Lower leg skin (tissue), 4 donors: ENCODE measurements at regions not wholly inside any gene's neighbourhood (a gene's known extent, or its start where the extent isn't known, plus 50 kb on each side); places are given as distances from the start of the nearest gene placed in this dataset.

Experiments
- DNase-seq, 2 donors: peaks; one replicate each; pipeline ENCODE4 v3.0.0-alpha.2; 2019; ENCODE audit warnings: low spot score in 2 of 2
- H3K4me3 ChIP-seq: fragments of 200-600 bp; sonication (generic); 2 replicates; pipeline ENCODE4 v1.5.1; 2017; ENCODE audit warnings: mild to moderate bottlenecking, low read depth; ENCODE audit not compliant: poor library complexity, severe bottlenecking
- CTCF ChIP-seq, 3 donors: fragments of 450-650 bp; IDR thresholded peaks; one replicate each; pipeline ENCODE4 v1.5.1; 2016; ENCODE audit warnings: antibody characterized with exemption in 3 of 3, mild to moderate bottlenecking in 3 of 3, moderate library complexity in 2 of 3
- POLR2A ChIP-seq, 2 donors: fragments of 450-650 bp; IDR thresholded peaks; one replicate each; pipeline ENCODE4 v1.6.1; 2016 to 2017; ENCODE audit warnings: antibody characterized with exemption in 2 of 2, mild to moderate bottlenecking in 1 of 2, moderate library complexity in 1 of 2
- WGBS, 2 donors: methylation state at CpG; one replicate each; pipeline ENCODE4 v1.1.5; 2018; 5-methylcytosine and 5-hydroxymethylcytosine counted together
- intact Hi-C: fragments of 100-400 bp; cut with DNase I; formaldehyde crosslinking; loops from one replicate; pipeline ENCODE4 v1.15.0; 2023; ENCODE audit warnings: low total_unique reads

- DNase-seq, result no peak
- TF ChIP-seq POLR2A (IDR thresholded peaks at IDR 0.05) (no peak), CTCF (IDR thresholded peaks at IDR 0.05) (no peak)
- no peak overlapping the region for H3K4me3 ChIP-seq
- 64% methylated on average over 1 of the region's 1 CpG for WGBS, 2 donors
- intact Hi-C loops, result no loop called here
Observed at GRCh38 chr6:153568628-153569027, 437.5 kb upstream of the RGS17 start.

GRCh38 chr6:153564803-153565202 lies 433.7 kb upstream of the RGS17 start:
- DNase-seq, result no peak
- no peak overlapping the region for H3K4me3 ChIP-seq
- intact Hi-C loops, result no loop called here
- no peak for TF ChIP-seq POLR2A (IDR thresholded peaks at IDR 0.05)
- WGBS, 2 donors, result 25% methylated on average over 2 of the region's 2 CpGs

GRCh38 chr6:153563001-153563400 lies 431.9 kb upstream of the RGS17 start:
- intact Hi-C loops, result no loop called here
- 91 to 92% methylated on average over 5 of the region's 5 CpGs for WGBS, 2 donors
- no peak for TF ChIP-seq CTCF (IDR thresholded peaks at IDR 0.05)
- no peak for TF ChIP-seq POLR2A (IDR thresholded peaks at IDR 0.05)
- no peak overlapping the region for H3K4me3 ChIP-seq
- DNase-seq, result no peak

- intact Hi-C loops, result no loop called here
- no peak for TF ChIP-seq CTCF (IDR thresholded peaks at IDR 0.05)
- no peak for TF ChIP-seq POLR2A (IDR thresholded peaks at IDR 0.05)
- H3K4me3 ChIP-seq, result no peak overlapping the region
- WGBS, 2 donors, result 87 to 95% methylated on average over 1 of the region's 1 CpG
- no peak for DNase-seq
Observed at GRCh38 chr6:153553627-153554026, 422.5 kb upstream of the RGS17 start.

GRCh38 chr6:153539602-153540001 lies 408.5 kb upstream of the RGS17 start:
- WGBS, 2 donors, result 79 to 87% methylated on average over 2 of the region's 2 CpGs
- intact Hi-C loops, result no loop called here
- TF ChIP-seq POLR2A (IDR thresholded peaks at IDR 0.05) (no peak), CTCF (IDR thresholded peaks at IDR 0.05) (no peak)
- H3K4me3 ChIP-seq, result no peak overlapping the region
- no peak for DNase-seq

- no peak for TF ChIP-seq CTCF (IDR thresholded peaks at IDR 0.05)
- DNase-seq, result no peak
- intact Hi-C loops, result no loop called here
- 63 to 70% methylated on average over 1 of the region's 1 CpG for WGBS, 2 donors
- no peak overlapping the region for H3K4me3 ChIP-seq
Observed at GRCh38 chr6:153538491-153538890, 407.4 kb upstream of the RGS17 start.
